ENCODE measurements at regions not wholly inside any gene's neighbourhood (a gene's known extent, or its start where the extent isn't known, plus 50 kb on each side); places are given as distances from the start of the nearest gene placed in this dataset.

GRCh38 chr2:144132357-144132756 lies 387.6 kb downstream of the ZEB2 start:
- H3K27ac ChIP-seq (ENCODE audit: low read length in 2 of 2) = no peak overlapping the region
- no peaks in the 10 kb centered on the region for H4K20me1 ChIP-seq (ENCODE audit: control insufficient read depth, insufficient read depth, low read length, poor library complexity, severe bottlenecking)
- H3K4me1 ChIP-seq (ENCODE audit: control insufficient read depth in 2 of 2, insufficient read depth in 2 of 2, low read length in 2 of 2) = no peaks in the 10 kb centered on the region
- TF ChIP-seq EZH2 (IDR thresholded peaks at IDR 0.05; ENCODE audit: borderline replicate concordance, insufficient read depth, low read depth, low read length, poor library complexity, severe bottlenecking) (no peak), CTCF (IDR thresholded peaks at IDR 0.05) (no peak)
- no peak for DNase-seq
- peaks cover 0 to 4% of the 10 kb centered on the region in 2 experiments for H3K36me3 ChIP-seq (replicated peaks in 1 of 2; ENCODE audit: control extremely low read depth in 1 of 2, control insufficient read depth in 1 of 2, extremely low read depth in 1 of 2, insufficient read depth in 2 of 2, low read length in 1 of 2)
- Mint-ChIP-seq H3K27ac (no peak overlapping the region), H3K4me1 (no peaks in the 10 kb centered on the region), H3K9me3 (ENCODE audit: insufficient read depth) (no peaks in the 10 kb centered on the region), H3K4me3 (no peak overlapping the region), H3K27me3 (no peaks in the 10 kb centered on the region)
- no CpG with 5 or more reads among the region's 2 CpGs for WGBS (ENCODE audit: insufficient coverage)
- ChIA-PET CTCF (no interaction called here), POLR2A (no interaction called here)
- ATAC-seq (ENCODE audit: low read depth) = no peak
- no peaks in the 10 kb centered on the region for H3K79me2 ChIP-seq (ENCODE audit: control insufficient read depth, insufficient read depth, low read length)
- intact Hi-C loops (cut with micrococcal nuclease) = no loop called here
- H3K27me3 ChIP-seq (replicated peaks in 1 of 4; ENCODE audit: control extremely low read depth in 1 of 4, control insufficient read depth in 3 of 4, insufficient read depth in 4 of 4, low read length in 3 of 4) = no peaks in the 10 kb centered on the region
- no peak overlapping the region for H3K4me3 ChIP-seq (ENCODE audit: control extremely low read depth in 1 of 5, extremely low read depth in 1 of 5, insufficient read depth in 1 of 5, low read depth in 2 of 5, low read length in 4 of 5)
- H2AFZ ChIP-seq (ENCODE audit: insufficient read depth, low read depth, low read length, poor library complexity, severe bottlenecking) = no peak overlapping the region
- no peak overlapping the region for H3K9ac ChIP-seq (ENCODE audit: low read length)
- no peaks in the 10 kb centered on the region for H3K9me3 ChIP-seq (ENCODE audit: control extremely low read depth in 1 of 3, control insufficient read depth in 2 of 3, insufficient read depth in 1 of 3, low read length in 2 of 3)
- no peak overlapping the region for H3K4me2 ChIP-seq (replicated peaks; ENCODE audit: low read depth, low read length, poor library complexity, severe bottlenecking)

DNA sequence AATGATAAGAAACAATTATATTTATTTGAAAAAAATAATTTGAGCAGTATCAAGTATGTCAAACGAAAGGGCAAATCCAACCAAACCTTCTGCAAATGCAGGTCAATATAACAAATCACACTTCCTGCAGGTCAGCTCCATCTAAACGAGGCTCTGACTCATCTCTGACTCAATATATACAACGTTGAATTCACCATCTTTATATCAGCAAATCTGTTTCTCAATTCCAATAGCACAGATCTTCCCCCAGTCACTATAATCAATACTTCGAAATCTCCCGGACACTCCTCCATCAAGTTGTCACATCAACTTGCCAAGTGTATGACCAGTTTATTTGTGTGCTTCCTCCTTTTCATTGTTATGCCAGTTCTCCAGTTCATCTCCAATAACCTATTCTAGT lies 388.9 kb downstream of the ZEB2 start:
- no peak overlapping the region for H3K4me3 ChIP-seq (ENCODE audit: control extremely low read depth in 1 of 5, extremely low read depth in 1 of 5, insufficient read depth in 1 of 5, low read depth in 2 of 5, low read length in 4 of 5)
- no peaks in the 10 kb centered on the region for H3K9me3 Mint-ChIP-seq (ENCODE audit: insufficient read depth)
- intact Hi-C loops (cut with micrococcal nuclease) = no loop called here
- DNase-seq (no peak), ATAC-seq (ENCODE audit: low read depth) (no peak)
- peaks cover 0 to 4% of the 10 kb centered on the region in 2 experiments for H3K36me3 ChIP-seq (replicated peaks in 1 of 2; ENCODE audit: control extremely low read depth in 1 of 2, control insufficient read depth in 1 of 2, extremely low read depth in 1 of 2, insufficient read depth in 2 of 2, low read length in 1 of 2)
- H3K27me3 ChIP-seq (replicated peaks in 1 of 4; ENCODE audit: control extremely low read depth in 1 of 4, control insufficient read depth in 3 of 4, insufficient read depth in 4 of 4, low read length in 3 of 4) = no peaks in the 10 kb centered on the region
- no peaks in the 10 kb centered on the region for H3K27me3 Mint-ChIP-seq
- no peak overlapping the region for H3K4me3 Mint-ChIP-seq
- H3K27ac ChIP-seq (ENCODE audit: low read length in 2 of 2) = no peak overlapping the region
- H3K9me3 ChIP-seq (ENCODE audit: control extremely low read depth in 1 of 3, control insufficient read depth in 2 of 3, insufficient read depth in 1 of 3, low read length in 2 of 3) = no peaks in the 10 kb centered on the region
- no peak overlapping the region for H3K4me2 ChIP-seq (replicated peaks; ENCODE audit: low read depth, low read length, poor library complexity, severe bottlenecking)
- ChIA-PET CTCF (no interaction called here), POLR2A (no interaction called here)
- TF ChIP-seq CTCF (IDR thresholded peaks at IDR 0.05) (no peak), EZH2 (IDR thresholded peaks at IDR 0.05; ENCODE audit: borderline replicate concordance, insufficient read depth, low read depth, low read length, poor library complexity, severe bottlenecking) (no peak)
- no peak overlapping the region for H3K9ac ChIP-seq (ENCODE audit: low read length)
- H3K27ac Mint-ChIP-seq = no peak overlapping the region
- H3K4me1 Mint-ChIP-seq = no peaks in the 10 kb centered on the region
- H3K79me2 ChIP-seq (ENCODE audit: control insufficient read depth, insufficient read depth, low read length) = no peaks in the 10 kb centered on the region
- no peaks in the 10 kb centered on the region for H3K4me1 ChIP-seq (ENCODE audit: control insufficient read depth in 2 of 2, insufficient read depth in 2 of 2, low read length in 2 of 2)
- H2AFZ ChIP-seq (ENCODE audit: insufficient read depth, low read depth, low read length, poor library complexity, severe bottlenecking) = no peak overlapping the region
- WGBS (ENCODE audit: insufficient coverage) = 90% methylated on average over 4 of the region's 5 CpGs
- H4K20me1 ChIP-seq (ENCODE audit: control insufficient read depth, insufficient read depth, low read length, poor library complexity, severe bottlenecking) = no peaks in the 10 kb centered on the region
